ENCODE measurements at regions not wholly inside any gene's neighbourhood (a gene's known extent, or its start where the extent isn't known, plus 50 kb on each side); places are given as distances from the start of the nearest gene placed in this dataset.

DNA sequence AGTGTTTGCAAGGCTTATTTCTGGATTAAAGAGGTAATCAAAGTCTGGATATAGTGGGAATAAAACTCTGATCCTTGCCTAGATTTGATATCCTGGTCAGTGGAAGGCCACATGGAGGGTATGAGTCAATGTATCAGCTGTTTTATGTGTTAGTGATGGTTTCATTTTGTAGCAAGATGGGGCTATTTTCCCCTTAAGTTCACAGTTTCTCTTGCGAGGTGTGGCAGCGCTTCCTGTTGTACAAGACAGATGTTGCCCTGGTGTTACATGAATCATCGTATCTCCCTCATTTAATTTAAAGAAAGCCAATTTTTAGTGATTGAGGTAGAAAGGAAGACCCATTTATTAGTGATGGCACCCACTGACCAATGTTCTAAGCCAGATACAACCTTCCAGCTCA is 220.2 kb downstream of the DUSP10 start:
- no CpG with 5 or more reads among the region's 3 CpGs for WGBS (ENCODE audit: insufficient coverage)
- H3K27me3 Mint-ChIP-seq = no peaks in the 10 kb centered on the region
- peaks cover 0 to under 1% (median 0%) of the 10 kb centered on the region in 3 donors for H3K9me3 ChIP-seq (ENCODE audit: control extremely low read depth in 1 of 3, control insufficient read depth in 2 of 3, insufficient read depth in 1 of 3, low read length in 2 of 3)
- H3K4me2 ChIP-seq (replicated peaks; ENCODE audit: low read depth, low read length, poor library complexity, severe bottlenecking) = no peak overlapping the region
- H3K79me2 ChIP-seq (ENCODE audit: control insufficient read depth, insufficient read depth, low read length) = no peaks in the 10 kb centered on the region
- DNase-seq = no peak
- ChIA-PET CTCF (no interaction called here), POLR2A (no interaction called here)
- no peak for ATAC-seq (ENCODE audit: low read depth)
- H3K4me3 ChIP-seq (ENCODE audit: control extremely low read depth in 1 of 5, extremely low read depth in 1 of 5, insufficient read depth in 1 of 5, low read depth in 2 of 5, low read length in 4 of 5) = no peak overlapping the region
- no peaks in the 10 kb centered on the region for H3K27me3 ChIP-seq (replicated peaks in 1 of 4; ENCODE audit: control extremely low read depth in 1 of 4, control insufficient read depth in 3 of 4, insufficient read depth in 4 of 4, low read length in 3 of 4)
- no peak overlapping the region for H3K9ac ChIP-seq (ENCODE audit: low read length)
- H3K4me1 Mint-ChIP-seq = no peaks in the 10 kb centered on the region
- TF ChIP-seq, protein P1, sequence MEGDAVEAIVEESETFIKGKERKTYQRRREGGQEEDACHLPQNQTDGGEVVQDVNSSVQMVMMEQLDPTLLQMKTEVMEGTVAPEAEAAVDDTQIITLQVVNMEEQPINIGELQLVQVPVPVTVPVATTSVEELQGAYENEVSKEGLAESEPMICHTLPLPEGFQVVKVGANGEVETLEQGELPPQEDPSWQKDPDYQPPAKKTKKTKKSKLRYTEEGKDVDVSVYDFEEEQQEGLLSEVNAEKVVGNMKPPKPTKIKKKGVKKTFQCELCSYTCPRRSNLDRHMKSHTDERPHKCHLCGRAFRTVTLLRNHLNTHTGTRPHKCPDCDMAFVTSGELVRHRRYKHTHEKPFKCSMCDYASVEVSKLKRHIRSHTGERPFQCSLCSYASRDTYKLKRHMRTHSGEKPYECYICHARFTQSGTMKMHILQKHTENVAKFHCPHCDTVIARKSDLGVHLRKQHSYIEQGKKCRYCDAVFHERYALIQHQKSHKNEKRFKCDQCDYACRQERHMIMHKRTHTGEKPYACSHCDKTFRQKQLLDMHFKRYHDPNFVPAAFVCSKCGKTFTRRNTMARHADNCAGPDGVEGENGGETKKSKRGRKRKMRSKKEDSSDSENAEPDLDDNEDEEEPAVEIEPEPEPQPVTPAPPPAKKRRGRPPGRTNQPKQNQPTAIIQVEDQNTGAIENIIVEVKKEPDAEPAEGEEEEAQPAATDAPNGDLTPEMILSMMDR (IDR thresholded peaks at IDR 0.05) = no peak
- TF ChIP-seq EZH2 (IDR thresholded peaks at IDR 0.05; ENCODE audit: borderline replicate concordance, insufficient read depth, low read depth, low read length, poor library complexity, severe bottlenecking) = no peak
- H2AFZ ChIP-seq (ENCODE audit: insufficient read depth, low read depth, low read length, poor library complexity, severe bottlenecking) = no peak overlapping the region
- H3K4me1 ChIP-seq (ENCODE audit: control insufficient read depth in 2 of 2, insufficient read depth in 2 of 2, low read length in 2 of 2) = no peaks in the 10 kb centered on the region
- H4K20me1 ChIP-seq (ENCODE audit: control insufficient read depth, insufficient read depth, low read length, poor library complexity, severe bottlenecking) = no peaks in the 10 kb centered on the region
- H3K9me3 Mint-ChIP-seq (ENCODE audit: insufficient read depth) = no peaks in the 10 kb centered on the region
- intact Hi-C loops (cut with micrococcal nuclease) = no loop called here
- no peak overlapping the region for H3K27ac ChIP-seq (ENCODE audit: low read length in 2 of 2)
- no peaks in the 10 kb centered on the region for H3K36me3 ChIP-seq (replicated peaks in 1 of 2; ENCODE audit: control extremely low read depth in 1 of 2, control insufficient read depth in 1 of 2, extremely low read depth in 1 of 2, insufficient read depth in 2 of 2, low read length in 1 of 2)
- H3K4me3 Mint-ChIP-seq = no peak overlapping the region
- no peak overlapping the region for H3K27ac Mint-ChIP-seq

DNA sequence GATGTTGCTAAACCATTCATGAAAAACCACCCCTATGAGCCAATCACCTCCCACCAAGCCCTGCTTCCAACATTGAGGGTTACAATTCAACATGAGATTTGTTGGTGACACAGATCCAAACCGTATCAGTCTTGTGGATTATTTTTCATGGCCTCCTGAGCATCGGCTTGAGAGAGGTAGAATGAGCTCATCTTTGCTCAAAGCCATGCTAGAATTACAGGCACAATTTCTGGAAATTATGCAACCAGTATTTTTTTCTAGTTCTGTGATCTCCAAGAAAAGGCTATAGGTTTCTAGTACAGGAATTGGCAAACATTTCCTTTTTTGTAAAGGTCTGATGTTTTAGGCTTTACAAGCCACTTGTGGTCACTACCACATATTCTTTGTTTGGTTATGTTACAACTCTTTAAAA is 219.4 kb downstream of the DUSP10 start:
- Histone ChIP-seq H3K9me3 (ENCODE audit: control extremely low read depth in 1 of 3, control insufficient read depth in 2 of 3, insufficient read depth in 1 of 3, low read length in 2 of 3) (no peaks in the 10 kb centered on the region), H3K4me3 (ENCODE audit: control extremely low read depth in 1 of 5, extremely low read depth in 1 of 5, insufficient read depth in 1 of 5, low read depth in 2 of 5, low read length in 4 of 5) (no peak overlapping the region), H3K4me1 (ENCODE audit: control insufficient read depth in 2 of 2, insufficient read depth in 2 of 2, low read length in 2 of 2) (no peaks in the 10 kb centered on the region), H3K27me3 (replicated peaks in 1 of 4; ENCODE audit: control extremely low read depth in 1 of 4, control insufficient read depth in 3 of 4, insufficient read depth in 4 of 4, low read length in 3 of 4) (no peaks in the 10 kb centered on the region), H3K4me2 (replicated peaks; ENCODE audit: low read depth, low read length, poor library complexity, severe bottlenecking) (no peak overlapping the region), H3K79me2 (ENCODE audit: control insufficient read depth, insufficient read depth, low read length) (no peaks in the 10 kb centered on the region), H3K27ac (ENCODE audit: low read length in 2 of 2) (no peak overlapping the region), H3K36me3 (replicated peaks in 1 of 2; ENCODE audit: control extremely low read depth in 1 of 2, control insufficient read depth in 1 of 2, extremely low read depth in 1 of 2, insufficient read depth in 2 of 2, low read length in 1 of 2) (no peaks in the 10 kb centered on the region), H4K20me1 (ENCODE audit: control insufficient read depth, insufficient read depth, low read length, poor library complexity, severe bottlenecking) (no peaks in the 10 kb centered on the region), H3K9ac (ENCODE audit: low read length) (no peak overlapping the region), H2AFZ (ENCODE audit: insufficient read depth, low read depth, low read length, poor library complexity, severe bottlenecking) (no peak overlapping the region)
- ChIA-PET POLR2A (no interaction called here), CTCF (no interaction called here)
- intact Hi-C loops (cut with micrococcal nuclease) = no loop called here
- ATAC-seq (ENCODE audit: low read depth) = no peak
- Mint-ChIP-seq H3K9me3 (ENCODE audit: insufficient read depth) (no peaks in the 10 kb centered on the region), H3K27me3 (no peaks in the 10 kb centered on the region), H3K4me1 (no peaks in the 10 kb centered on the region), H3K27ac (no peak overlapping the region), H3K4me3 (no peak overlapping the region)
- TF ChIP-seq, protein P1 (IDR thresholded peaks at IDR 0.05) = no peak
- no peak for TF ChIP-seq EZH2 (IDR thresholded peaks at IDR 0.05; ENCODE audit: borderline replicate concordance, insufficient read depth, low read depth, low read length, poor library complexity, severe bottlenecking)
- WGBS (ENCODE audit: insufficient coverage) = 100% methylated on average over 2 of the region's 2 CpGs
- DNase-seq = no peak

All from B cell (primary cell).